NAMALWA (cell line): ENCODE measurements at regions not wholly inside any gene's neighbourhood (a gene's known extent, or its start where the extent isn't known, plus 50 kb on each side); places are given as distances from the start of the nearest gene placed in this dataset.

Source experiments
- DNase-seq: peaks from one replicate; pipeline ENCODE4 v3.0.0-alpha.2; 2015; ENCODE audit warnings: low spot score

GRCh38 chr18:6609666-6610264 lies 119.8 kb upstream of the ARHGAP28 start:
- DNase-seq: no peak

GRCh38 chr18:6610466-6610865 lies 119.0 kb upstream of the ARHGAP28 start:
- DNase-seq: no peak

DNA sequence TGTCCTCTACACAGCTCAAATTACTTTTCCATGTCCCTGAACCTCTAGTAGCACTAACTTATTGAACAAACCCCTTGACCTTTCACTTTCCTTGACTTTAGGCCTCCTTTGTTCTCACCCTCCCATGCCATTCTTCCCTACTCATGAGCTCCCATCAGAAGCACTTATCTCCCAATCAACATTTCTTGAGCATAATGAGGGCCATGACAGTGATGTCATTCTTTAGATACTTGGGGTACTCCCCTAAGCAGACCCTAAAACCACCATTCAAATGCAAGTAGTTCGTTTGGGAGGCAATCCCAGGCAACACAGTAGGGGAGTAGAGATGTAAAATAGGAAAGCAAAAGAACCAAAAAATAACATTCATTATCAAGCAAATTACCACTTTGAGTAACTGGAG lies 115.9 kb upstream of the ARHGAP28 start:
- no peak for DNase-seq

- DNase-seq: no peak
Measured at GRCh38 chr18:6614952-6615351, 114.6 kb upstream of the ARHGAP28 start.

DNA sequence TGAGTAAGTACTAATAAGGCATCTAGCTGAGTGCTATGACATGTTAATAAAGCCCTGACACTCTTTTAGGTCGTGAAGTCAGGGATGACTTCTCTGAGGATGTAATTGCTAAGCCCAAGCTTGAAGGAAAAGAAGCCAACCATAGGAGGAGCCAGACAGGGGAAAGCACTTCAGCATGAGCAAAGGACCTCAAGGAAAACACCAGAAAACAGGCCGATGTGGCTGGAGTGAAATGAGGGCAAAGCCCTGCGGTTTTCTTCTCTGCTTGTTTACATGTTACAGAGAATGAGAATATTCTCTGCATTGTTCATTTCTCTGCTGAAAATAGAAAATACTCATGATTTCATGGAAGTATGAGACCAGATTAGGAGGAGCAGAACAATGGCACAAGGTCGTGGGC lies 112.5 kb upstream of the ARHGAP28 start:
- DNase-seq: no peak

- no peak for DNase-seq
Measured at GRCh38 chr18:6621437-6621836, 108.1 kb upstream of the ARHGAP28 start.

DNA sequence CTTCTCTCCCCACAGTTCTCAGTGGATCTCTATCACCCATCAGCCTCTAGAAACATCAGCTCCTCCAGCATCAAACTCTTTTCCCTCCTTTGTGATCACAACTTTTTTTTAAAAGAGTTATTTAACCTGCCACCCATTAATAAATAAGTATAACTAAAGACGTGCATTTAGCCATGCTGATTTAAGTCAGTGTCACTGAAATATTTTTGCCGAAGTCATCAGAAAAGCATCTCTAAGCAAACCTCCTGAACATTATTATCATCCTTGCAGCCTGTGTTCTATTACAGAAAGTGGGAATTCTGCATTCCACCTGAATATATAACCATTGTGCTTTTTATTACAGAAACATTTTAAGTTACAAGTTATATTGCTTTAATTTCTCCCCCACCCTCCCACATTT lies 106.2 kb upstream of the ARHGAP28 start:
- no peak for DNase-seq

- DNase-seq: no peak
Measured at GRCh38 chr18:6624271-6624660, 105.2 kb upstream of the ARHGAP28 start.

DNA sequence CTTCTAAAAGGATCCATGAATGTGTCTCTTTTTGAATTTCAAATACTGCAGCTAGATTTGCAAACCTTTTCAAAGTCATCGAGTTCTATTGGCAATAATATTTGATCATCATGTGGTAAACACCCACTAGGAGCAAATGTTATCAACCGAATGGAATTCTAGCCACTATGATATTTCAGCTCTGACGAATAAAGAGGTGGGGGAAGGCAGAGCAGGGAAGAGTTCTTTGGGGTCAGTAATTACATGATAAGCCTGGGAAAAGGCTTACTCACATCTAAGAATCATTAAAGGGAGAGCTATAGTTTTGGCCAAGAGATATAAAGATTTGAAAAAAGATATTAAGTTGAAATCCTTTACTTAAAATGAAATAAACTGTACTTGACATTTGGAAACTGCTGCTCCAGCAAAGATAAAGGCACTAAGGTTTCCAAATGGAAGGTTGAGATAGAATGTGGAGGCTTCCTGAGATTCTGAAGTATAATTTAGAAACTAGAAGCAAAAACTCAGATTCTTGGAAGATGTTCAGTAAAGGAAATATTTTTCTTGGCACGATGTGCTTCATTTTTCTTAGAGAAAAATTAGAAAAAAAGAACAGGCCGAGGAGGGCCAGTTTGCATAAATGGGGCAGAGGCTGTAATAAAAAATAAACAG lies 104.7 kb upstream of the ARHGAP28 start:
- no peak for DNase-seq

GRCh38 chr18:6625481-6625880 lies 104.0 kb upstream of the ARHGAP28 start:
- no peak for DNase-seq

- no peak for DNase-seq
Measured at GRCh38 chr18:6626457-6626856, 103.1 kb upstream of the ARHGAP28 start.

GRCh38 chr18:6627645-6628044 lies 101.9 kb upstream of the ARHGAP28 start:
- DNase-seq: no peak

DNA sequence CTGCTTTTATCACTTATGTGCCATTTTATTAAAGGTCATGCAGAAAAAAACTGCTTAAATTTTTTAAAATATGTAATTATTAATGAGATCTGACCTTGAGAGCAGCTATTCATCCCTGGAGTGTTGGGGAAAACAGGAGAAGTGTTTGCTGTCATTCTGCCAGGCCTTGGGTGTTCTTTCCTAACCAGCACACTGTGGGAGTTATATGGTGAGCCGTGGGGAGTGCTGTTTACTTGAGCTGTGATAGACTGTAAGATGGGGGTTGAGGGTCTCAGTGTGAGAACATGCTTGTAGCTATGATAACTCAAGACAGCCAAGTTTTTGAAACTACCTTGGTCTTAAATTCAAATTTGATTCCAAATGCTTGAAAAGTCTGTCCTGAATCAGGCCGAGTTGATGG lies 101.3 kb upstream of the ARHGAP28 start:
- no peak for DNase-seq

DNA sequence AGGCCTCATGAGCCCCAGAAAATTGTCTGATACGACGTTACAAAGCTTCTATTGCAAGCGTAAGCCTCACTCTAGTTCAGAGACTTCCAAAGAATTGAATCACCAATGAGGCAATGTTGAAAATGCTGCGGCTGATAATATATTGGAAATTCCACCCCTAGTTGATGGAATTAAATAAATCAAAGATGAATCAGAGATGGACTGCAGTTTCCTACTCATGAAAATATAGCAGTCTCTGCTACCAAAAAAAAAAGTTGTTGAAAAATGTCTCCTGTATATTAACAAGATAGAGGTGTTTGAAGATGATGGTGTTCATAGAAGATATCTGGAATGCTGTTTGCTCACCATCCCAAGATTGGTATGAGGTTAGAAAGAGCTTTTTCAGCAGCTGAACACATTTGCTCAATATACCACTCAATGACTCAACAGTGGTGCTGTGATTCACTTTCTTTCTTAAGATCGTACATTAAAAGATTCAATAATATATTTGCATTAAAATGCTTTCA lies 99.8 kb upstream of the ARHGAP28 start:
- no peak for DNase-seq

DNA sequence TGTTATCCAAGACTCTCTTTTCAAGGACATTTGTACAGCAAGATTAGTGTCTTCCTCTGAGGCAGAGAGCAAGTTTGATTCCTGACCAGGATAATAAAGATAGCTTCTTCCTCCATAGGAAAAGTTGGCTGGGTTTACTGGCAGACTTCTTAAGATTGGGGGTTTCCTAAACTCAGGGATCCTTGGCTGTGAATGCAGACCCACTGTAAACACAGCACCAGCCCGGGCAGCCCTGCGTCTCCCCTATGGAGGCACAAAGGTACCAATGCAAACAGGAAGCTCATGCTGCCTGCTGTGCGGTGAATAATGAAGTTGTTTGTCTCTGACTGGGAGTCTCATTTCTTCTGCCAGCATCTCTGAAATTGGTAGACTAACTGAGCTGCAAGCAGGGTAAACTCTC lies 96.2 kb upstream of the ARHGAP28 start:
- DNase-seq: no peak

- DNase-seq: no peak
Measured at GRCh38 chr18:6636091-6636490, 93.4 kb upstream of the ARHGAP28 start.

DNA sequence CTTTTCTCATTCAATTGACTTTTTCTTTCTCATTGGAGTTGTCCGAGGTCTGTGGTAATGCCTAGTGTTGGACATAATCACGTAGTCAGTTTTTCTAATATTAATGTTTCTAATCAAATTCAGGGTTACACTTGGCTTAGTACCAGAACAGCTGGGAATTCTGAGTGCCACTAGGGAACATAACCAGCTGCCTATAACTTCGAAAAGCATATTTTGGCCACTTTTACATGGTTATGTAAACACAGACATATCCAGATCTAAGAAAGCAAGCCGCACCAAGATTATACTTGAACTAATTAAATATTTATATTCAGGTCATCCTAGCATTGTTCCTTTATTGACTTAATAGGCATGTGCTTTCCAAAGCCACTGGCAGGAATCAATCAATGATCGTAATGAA lies 91.1 kb upstream of the ARHGAP28 start:
- no peak for DNase-seq

- DNase-seq: no peak
Measured at GRCh38 chr18:6639305-6639704, 90.2 kb upstream of the ARHGAP28 start.

GRCh38 chr18:6644836-6645627 lies 84.5 kb upstream of the ARHGAP28 start:
- no peak for DNase-seq

GRCh38 chr18:6646801-6647200 lies 82.7 kb upstream of the ARHGAP28 start:
- no peak for DNase-seq

GRCh38 chr18:6648581-6648980 lies 80.9 kb upstream of the ARHGAP28 start:
- DNase-seq: no peak

DNA sequence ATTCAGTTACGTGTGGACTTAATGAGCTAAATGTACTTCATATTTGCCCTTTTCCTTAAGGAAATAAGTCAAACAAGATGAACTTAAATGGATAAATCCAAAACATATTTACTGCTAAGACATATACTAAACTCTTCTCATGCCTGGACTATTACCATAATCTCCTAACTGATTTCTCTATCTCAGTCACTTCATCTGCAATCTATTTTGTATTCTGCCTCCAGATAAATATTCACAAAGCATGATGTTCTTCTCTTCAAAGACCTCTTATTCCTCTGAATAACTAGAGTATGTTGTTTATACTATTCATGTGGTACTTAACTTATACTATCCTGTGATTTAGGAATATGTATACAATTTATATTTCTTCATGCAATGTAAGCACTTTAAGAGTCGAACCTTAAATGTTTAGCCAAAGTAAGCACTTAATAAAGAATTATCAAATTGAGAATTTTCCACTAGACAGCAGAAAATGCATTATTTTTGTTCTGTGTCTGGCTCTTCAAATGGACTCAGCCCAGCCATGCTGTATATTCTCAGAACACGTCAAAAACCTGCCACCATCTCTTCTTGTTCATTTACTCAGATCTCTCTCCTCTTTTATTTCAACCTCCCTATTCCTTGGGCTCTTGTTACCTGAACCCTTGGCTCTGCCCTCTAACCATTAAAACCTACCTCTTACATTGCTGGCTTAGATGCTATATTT lies 79.9 kb upstream of the ARHGAP28 start:
- no peak for DNase-seq

DNA sequence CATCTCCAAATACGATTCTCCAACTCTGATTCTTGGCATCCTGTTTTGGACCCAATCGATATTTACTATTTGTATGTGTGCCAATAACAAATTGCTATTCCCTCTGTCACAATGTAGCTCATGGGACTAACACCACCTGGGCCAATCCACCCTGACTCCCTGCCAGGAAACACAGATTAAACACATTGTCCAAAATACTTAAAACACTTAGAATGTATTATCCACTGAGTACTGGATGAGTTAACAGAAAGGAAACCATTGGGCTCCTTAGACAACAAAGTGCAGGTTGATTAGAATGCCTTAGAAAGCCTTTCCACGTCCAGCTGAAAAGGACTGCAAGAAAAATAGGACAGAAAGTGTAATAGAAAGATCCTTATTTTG lies 79.4 kb upstream of the ARHGAP28 start:
- DNase-seq: no peak
